22Rv1 (cell line): ENCODE measurements at regions not wholly inside any gene's neighbourhood (a gene's known extent, or its start where the extent isn't known, plus 50 kb on each side); places are given as distances from the start of the nearest gene placed in this dataset.

Source experiments
- ZFX ChIP-seq: fragments of 450-650 bp; IDR thresholded peaks from 2 replicates; pipeline ENCODE4 v1.6.1; 2017; ENCODE audit warnings: antibody characterized with exemption, borderline replicate concordance
- TF ChIP-seq, protein P1 (sequence below): fragments of 450-650 bp; IDR thresholded peaks from 2 replicates; pipeline ENCODE4 v1.5.1; 2017; ENCODE audit warnings: mild to moderate bottlenecking

DNA sequence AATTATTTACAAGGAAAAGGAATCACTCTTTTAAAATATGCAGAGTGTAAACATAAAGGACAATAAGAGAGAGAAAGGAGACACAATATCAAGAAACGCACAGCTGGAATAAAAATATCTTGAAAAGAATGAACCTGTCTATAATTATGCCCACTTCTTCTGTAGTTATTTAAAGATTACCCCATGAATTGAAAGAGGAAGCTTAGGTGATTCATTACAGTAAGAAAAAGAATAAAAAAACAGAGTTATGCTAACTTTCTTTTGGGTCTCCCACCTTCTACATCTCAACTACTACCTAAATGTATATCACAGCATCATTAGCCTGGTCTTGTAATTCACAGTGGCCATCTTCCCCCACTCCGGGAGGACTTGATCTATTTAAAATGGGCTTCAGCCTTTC, 182.1 kb downstream of the MRPL39 start:
- TF ChIP-seq, protein P1, sequence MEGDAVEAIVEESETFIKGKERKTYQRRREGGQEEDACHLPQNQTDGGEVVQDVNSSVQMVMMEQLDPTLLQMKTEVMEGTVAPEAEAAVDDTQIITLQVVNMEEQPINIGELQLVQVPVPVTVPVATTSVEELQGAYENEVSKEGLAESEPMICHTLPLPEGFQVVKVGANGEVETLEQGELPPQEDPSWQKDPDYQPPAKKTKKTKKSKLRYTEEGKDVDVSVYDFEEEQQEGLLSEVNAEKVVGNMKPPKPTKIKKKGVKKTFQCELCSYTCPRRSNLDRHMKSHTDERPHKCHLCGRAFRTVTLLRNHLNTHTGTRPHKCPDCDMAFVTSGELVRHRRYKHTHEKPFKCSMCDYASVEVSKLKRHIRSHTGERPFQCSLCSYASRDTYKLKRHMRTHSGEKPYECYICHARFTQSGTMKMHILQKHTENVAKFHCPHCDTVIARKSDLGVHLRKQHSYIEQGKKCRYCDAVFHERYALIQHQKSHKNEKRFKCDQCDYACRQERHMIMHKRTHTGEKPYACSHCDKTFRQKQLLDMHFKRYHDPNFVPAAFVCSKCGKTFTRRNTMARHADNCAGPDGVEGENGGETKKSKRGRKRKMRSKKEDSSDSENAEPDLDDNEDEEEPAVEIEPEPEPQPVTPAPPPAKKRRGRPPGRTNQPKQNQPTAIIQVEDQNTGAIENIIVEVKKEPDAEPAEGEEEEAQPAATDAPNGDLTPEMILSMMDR = no peak
- TF ChIP-seq ZFX = no peak
